Stimulated activated naive CD8-positive, alpha-beta T cell treated with anti-CD3 and anti-CD28 coated beads, Interleukin-15, Interleukin-2, amounts not matched to agents 100 ng/mL and 50 ng/mL, for 24 hours (primary cell): ENCODE measurements at regions not wholly inside any gene's neighbourhood (a gene's known extent, or its start where the extent isn't known, plus 50 kb on each side); places are given as distances from the start of the nearest gene placed in this dataset.

ENCODE experiments used
- H3K27ac Mint-ChIP-seq: one replicate; pipeline ENCODE4 v1.8.0; 2021; ENCODE audit warnings: mild to moderate bottlenecking, mixed read lengths
- H3K27me3 Mint-ChIP-seq: one replicate; pipeline ENCODE4 v1.8.0; 2021; ENCODE audit warnings: mixed read lengths
- H3K36me3 Mint-ChIP-seq: one replicate; pipeline ENCODE4 v1.8.0; 2021; ENCODE audit warnings: low read depth, mixed read lengths
- H3K4me1 Mint-ChIP-seq: one replicate; pipeline ENCODE4 v1.8.0; 2021; ENCODE audit warnings: low read depth, mixed read lengths
- H3K4me3 Mint-ChIP-seq: one replicate; pipeline ENCODE4 v1.8.0; 2021; ENCODE audit warnings: mild to moderate bottlenecking, mixed read lengths
- H3K9me3 Mint-ChIP-seq: one replicate; pipeline ENCODE4 v1.8.0; 2021; ENCODE audit warnings: mixed read lengths

DNA sequence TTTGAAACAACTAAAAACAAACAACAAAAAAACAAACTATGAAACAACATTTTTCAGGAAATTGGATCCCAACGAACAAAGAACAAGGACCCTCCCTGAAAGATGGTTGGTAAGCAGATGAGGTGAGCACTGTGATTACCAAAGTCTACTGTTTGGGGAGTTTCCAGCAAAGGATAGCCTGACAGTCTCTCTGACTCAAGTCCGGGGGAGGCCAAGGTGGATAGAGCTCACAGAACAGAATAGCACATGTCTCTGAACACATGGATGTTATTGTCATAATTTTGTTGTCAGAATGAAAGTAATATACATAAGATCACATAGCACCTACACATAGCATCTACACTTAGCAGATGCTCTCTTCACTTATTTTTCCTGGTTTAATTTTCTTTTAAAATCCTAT is 501.3 kb upstream of the TENM4 start:
- no peak overlapping the region for H3K27ac Mint-ChIP-seq
- peaks cover 16% of the 10 kb centered on the region for H3K9me3 Mint-ChIP-seq
- no peaks in the 10 kb centered on the region for H3K4me1 Mint-ChIP-seq
- no peaks in the 10 kb centered on the region for H3K36me3 Mint-ChIP-seq
- no peak overlapping the region for H3K4me3 Mint-ChIP-seq
- no peaks in the 10 kb centered on the region for H3K27me3 Mint-ChIP-seq

DNA sequence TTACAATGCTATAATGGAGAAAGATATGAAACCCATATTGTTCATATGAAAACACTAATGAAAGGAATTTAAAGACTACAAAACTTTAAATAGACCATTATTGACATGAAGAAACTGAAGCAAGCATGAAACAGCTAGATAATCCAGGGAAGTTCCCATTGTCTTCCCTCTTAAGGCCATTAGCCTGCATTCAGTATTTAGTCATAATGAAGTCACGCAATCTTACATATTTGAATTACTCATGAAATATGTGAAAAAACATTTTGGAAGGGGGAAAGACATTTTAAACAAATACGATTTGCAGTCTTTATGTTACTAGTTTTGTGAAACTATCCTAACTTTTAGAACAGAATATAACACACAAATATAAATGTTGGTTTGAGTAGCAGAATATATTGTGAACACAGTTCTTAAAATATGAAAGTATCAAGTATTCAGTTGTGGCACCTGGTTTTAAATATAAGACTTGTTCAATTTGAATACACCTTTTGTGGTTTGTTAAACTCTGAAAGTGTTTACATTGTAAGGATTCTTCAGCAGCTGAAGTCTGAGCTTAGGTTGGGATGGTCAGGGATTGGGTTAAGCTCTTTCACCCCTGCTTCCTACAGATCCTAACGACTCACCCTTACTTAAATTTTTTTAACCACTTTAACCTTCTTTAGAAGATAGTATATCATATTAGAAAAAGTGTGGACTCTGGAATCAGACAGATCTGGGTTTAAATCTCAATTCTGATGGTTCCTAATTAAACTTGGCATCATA is 500.3 kb upstream of the TENM4 start:
- Mint-ChIP-seq H3K4me1 (no peaks in the 10 kb centered on the region), H3K9me3 (peaks cover 24% of the 10 kb centered on the region), H3K36me3 (no peaks in the 10 kb centered on the region), H3K27ac (no peak overlapping the region), H3K4me3 (no peak overlapping the region), H3K27me3 (no peaks in the 10 kb centered on the region)

DNA sequence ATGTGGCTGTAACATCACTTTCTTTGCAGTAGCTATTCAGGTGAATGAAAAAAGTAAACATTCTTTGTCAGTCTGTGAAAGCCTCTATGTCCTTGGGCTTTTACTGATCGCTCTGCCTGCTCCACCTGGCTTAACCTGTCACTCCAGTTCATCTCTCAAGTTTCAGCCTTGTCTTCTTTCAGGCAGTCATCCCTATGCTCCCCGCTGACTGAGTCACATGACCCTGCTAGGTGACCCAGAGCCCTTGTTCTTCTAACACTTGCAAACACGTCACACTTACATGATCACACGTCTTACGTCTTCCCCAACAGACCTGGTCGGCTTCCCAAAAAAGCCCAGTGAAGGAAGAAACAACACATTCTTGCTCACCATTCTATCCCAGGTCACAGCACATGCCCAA is 499.3 kb upstream of the TENM4 start:
- Mint-ChIP-seq H3K4me3 (no peak overlapping the region), H3K9me3 (peaks cover 26% of the 10 kb centered on the region), H3K4me1 (no peaks in the 10 kb centered on the region), H3K27ac (no peak overlapping the region), H3K36me3 (no peaks in the 10 kb centered on the region), H3K27me3 (no peaks in the 10 kb centered on the region)

DNA sequence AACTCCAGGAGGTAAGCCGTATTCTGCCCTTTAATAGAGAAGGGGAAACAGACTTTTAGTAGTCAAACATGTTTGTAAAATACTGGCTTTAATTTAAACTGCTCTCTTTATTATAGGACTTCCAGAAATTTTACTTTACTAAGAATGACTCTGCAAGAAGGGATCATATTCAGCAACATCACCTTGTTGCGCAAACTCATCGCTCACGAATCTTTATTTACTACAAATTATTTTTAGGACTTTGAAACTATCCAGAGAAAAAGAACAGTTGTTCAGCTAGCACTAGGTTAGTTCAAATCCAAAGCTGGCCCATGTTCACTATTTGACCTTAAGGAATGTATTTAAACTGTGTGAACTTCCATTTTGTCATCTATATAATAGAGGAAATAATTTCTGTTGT is 498.3 kb upstream of the TENM4 start:
- Mint-ChIP-seq H3K27ac (no peak overlapping the region), H3K36me3 (no peaks in the 10 kb centered on the region), H3K4me1 (no peaks in the 10 kb centered on the region), H3K27me3 (no peaks in the 10 kb centered on the region), H3K9me3 (peaks cover 32% of the 10 kb centered on the region), H3K4me3 (no peak overlapping the region)

DNA sequence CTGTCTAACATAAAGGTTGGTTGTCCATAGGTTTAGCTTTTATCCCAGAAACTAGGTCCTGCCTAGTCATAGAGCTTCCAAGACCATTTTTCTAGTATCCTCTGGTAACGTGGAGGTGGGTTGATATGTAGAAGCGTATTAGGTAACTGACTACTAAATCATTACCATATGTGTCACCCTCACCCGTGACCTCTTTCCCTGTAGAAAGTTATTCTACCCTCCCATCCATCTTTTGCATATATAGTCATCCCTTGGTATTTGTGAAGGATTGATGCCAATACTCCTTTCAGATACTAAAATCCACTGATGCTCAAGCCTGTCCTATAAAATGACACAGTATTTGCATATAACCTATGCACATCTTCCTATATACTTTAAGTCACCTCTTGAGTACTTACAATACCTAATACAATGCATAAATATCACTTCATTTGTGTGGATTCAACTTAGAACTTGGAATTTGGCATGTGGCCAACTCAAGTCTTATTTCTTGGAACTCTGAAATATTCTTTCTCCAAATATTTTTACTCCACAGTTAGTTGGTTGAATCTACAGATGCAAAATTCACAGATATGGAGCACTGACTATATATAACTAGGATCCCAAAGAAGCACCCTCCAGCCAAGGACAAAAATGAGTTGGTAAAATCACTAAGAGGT is 497.0 kb upstream of the TENM4 start:
- Mint-ChIP-seq H3K4me1 (no peaks in the 10 kb centered on the region), H3K9me3 (peaks cover 27% of the 10 kb centered on the region), H3K4me3 (no peak overlapping the region), H3K27me3 (no peaks in the 10 kb centered on the region), H3K36me3 (no peaks in the 10 kb centered on the region), H3K27ac (no peak overlapping the region)

DNA sequence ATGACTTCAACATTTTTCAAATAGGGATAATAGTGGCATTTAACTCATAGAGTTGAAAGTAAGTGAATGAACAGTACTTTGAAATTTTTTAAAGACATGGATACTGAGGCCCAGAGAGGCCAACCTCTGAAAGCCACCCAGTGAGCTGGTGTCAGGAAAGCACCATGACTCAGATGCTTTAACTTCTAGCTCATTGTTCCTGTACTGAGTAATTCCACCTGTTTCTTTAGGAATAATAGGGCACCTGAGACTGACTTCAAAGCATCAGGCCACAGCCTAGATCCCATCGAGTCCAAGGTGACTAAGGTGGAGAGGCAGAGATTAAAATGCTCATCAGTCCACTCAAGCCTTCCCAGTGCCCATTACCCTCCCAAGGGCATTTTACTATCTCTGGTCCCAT is 491.8 kb upstream of the TENM4 start:
- H3K4me3 Mint-ChIP-seq: no peak overlapping the region
- peaks cover 20% of the 10 kb centered on the region for H3K9me3 Mint-ChIP-seq
- H3K27ac Mint-ChIP-seq: no peak overlapping the region
- H3K4me1 Mint-ChIP-seq: no peaks in the 10 kb centered on the region
- H3K36me3 Mint-ChIP-seq: no peaks in the 10 kb centered on the region
- H3K27me3 Mint-ChIP-seq: no peaks in the 10 kb centered on the region

DNA sequence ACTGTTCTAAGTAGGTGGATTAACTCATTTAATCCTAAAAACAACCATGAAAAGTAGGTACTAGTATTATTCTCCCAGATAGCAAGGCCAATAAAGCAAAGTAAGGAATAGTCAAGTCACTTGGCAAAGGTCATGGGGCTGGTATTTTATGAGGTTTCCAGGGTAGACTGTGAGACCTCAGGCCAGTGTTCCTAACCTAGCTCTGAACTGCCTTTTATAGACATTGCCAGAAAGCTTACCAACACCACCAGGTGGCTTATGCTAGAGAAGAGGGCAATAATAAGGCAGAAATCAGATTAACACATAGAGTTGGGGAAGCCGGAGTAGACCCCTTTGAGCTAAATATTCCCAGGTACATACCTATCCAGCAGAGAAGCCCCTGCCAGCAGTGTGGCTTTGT is 490.9 kb upstream of the TENM4 start:
- Mint-ChIP-seq H3K4me3 (no peak overlapping the region), H3K27ac (no peak overlapping the region), H3K36me3 (no peaks in the 10 kb centered on the region), H3K9me3 (peaks cover 18% of the 10 kb centered on the region), H3K4me1 (no peaks in the 10 kb centered on the region), H3K27me3 (no peaks in the 10 kb centered on the region)

DNA sequence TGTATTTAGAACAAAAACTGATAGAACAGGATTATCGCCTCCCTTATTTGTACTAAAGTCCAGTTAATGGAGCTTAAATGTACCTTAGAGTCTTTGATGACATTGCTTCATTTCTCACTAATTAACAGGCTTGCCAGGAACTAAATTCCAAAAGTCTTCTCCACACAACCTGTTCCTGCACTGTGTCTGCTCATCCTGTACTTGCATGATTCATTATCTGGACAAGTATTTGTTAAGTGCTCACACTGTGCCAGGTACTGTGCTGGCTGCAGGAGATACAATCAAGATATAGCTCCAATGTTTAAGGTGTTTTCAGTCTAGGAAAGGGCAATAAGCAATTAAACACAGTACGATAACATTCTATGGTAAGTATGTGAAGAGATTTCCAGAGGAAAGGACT is 485.9 kb upstream of the TENM4 start:
- H3K27ac Mint-ChIP-seq: no peak overlapping the region
- no peak overlapping the region for H3K4me3 Mint-ChIP-seq
- H3K9me3 Mint-ChIP-seq: peaks cover 9% of the 10 kb centered on the region
- no peaks in the 10 kb centered on the region for H3K4me1 Mint-ChIP-seq
- no peaks in the 10 kb centered on the region for H3K27me3 Mint-ChIP-seq
- no peaks in the 10 kb centered on the region for H3K36me3 Mint-ChIP-seq

DNA sequence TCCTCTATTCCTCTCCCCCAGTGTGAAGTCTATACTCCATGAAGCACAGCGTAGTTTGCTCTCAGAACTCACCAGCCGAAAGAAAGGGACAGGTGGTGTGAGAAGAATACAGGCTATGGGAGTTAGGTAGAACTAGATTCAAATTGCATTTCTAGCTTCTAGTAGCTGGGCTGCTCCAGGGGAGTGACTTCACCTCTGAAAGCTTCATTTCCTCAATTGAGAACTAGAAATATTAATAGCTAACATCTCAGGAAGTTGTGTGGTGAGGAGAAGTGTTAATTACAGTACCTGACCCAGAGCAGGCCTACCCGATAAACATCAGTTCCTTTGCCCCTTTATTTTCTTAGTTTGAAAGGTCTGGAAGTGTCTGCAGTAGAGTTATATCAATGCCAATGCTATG is 484.7 kb upstream of the TENM4 start:
- Mint-ChIP-seq H3K36me3 (no peaks in the 10 kb centered on the region), H3K9me3 (peaks cover 5% of the 10 kb centered on the region), H3K4me1 (no peaks in the 10 kb centered on the region), H3K27me3 (no peaks in the 10 kb centered on the region), H3K27ac (no peak overlapping the region), H3K4me3 (no peak overlapping the region)

DNA sequence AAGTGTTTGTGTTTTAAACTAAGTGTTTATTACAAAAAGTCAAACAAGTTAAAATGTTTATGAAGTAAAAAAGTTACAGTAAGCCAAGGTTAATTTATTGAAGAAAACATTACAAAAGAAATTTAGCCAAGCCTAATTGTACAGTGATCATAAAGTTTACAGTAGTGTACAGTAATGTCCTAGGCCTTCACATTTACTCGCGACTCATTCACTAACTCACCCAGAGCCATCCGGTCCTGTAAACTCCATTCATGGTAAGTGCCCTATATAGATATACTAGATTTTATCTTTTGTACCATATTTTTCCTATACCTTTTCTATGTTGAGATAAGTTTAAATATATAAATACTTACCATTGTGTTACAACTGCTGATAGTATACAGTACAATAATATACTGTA is 481.8 kb upstream of the TENM4 start:
- H3K27ac Mint-ChIP-seq: no peak overlapping the region
- H3K4me3 Mint-ChIP-seq: no peak overlapping the region
- no peaks in the 10 kb centered on the region for H3K36me3 Mint-ChIP-seq
- H3K4me1 Mint-ChIP-seq: no peaks in the 10 kb centered on the region
- H3K27me3 Mint-ChIP-seq: no peaks in the 10 kb centered on the region
- peaks cover 5% of the 10 kb centered on the region for H3K9me3 Mint-ChIP-seq

DNA sequence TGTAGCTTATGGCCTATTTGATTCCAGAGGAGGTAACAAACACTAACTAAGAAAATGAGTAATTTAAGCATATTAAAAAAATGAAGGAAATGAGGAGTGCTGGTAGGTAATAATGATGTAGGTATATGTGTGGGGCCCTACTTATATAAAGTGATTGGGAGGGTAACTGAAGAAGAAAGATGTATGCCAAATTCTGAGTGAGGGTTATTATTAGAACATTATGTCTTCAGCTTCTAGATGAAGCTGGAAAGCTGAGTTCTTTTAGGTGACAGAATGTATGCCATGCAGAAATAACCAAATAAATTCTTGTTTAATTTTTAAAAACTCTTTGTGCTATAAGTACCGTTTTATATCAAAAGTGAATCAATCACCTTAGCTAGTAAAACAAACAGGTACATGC is 479.6 kb upstream of the TENM4 start:
- Mint-ChIP-seq H3K27ac (no peak overlapping the region), H3K9me3 (peaks cover 10% of the 10 kb centered on the region), H3K4me3 (no peak overlapping the region), H3K4me1 (no peaks in the 10 kb centered on the region), H3K27me3 (no peaks in the 10 kb centered on the region), H3K36me3 (no peaks in the 10 kb centered on the region)

DNA sequence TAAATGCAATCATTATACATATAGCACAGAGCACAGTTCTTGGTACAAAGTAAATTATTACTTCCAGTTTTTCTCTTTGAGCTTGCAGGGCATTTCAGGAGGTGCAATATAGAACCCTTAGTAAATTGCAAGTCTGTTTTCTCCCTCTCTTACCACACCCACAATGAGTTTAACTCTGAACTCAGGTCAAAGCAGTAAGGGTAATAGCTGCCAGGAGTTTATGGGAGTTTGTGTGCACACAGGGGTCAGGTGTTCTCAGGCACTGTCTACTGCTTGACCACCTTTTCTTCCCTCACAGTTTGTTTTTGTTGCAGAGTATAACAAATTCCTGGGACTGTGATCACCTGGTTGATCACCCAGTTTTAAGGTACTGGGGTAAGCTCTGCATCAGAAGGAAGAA is 478.5 kb upstream of the TENM4 start:
- Mint-ChIP-seq H3K4me3 (no peak overlapping the region), H3K27me3 (no peaks in the 10 kb centered on the region), H3K36me3 (no peaks in the 10 kb centered on the region), H3K9me3 (peaks cover 13% of the 10 kb centered on the region), H3K4me1 (no peaks in the 10 kb centered on the region), H3K27ac (no peak overlapping the region)

DNA sequence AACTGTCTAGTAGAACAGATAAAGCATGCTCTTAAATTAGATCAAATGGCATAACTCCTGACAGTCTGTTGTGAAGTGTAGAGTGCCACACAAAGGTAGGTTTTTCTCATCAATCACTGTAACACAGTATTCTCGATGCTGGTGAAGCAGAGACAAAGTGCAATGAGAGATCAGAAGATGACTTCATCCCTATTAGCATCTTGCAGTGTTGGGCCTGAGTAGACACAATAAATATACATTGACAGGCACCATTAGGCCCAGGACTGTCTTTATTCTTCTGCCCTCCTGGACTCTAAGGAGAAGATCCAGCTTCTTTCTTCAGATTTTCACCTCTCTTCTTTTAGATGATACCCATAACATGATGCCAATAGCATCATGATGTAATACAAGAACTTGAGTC is 478.0 kb upstream of the TENM4 start:
- Mint-ChIP-seq H3K27ac (no peak overlapping the region), H3K4me3 (no peak overlapping the region), H3K36me3 (no peaks in the 10 kb centered on the region), H3K4me1 (no peaks in the 10 kb centered on the region), H3K9me3 (peaks cover 13% of the 10 kb centered on the region), H3K27me3 (no peaks in the 10 kb centered on the region)

DNA sequence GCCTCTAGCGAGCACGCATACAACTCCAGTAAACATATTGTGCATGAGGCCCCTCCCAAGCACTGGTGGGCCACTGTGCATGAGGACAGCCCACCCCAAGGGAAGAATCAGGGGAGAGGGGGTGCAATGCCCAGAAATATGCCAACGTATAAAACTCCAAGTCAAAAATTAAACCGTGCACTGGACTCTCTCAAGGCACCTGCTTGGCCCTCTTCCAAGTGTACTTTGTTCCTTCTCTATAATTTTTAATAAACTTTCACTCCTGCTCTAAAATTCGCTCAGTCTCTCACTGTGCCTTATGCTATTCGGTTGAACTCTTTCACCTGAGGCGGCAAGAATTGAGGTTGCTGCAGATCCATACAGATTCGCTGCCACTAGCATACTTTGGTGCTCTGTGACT is 465.3 kb upstream of the TENM4 start:
- no peaks in the 10 kb centered on the region for H3K4me1 Mint-ChIP-seq
- no peaks in the 10 kb centered on the region for H3K27me3 Mint-ChIP-seq
- H3K9me3 Mint-ChIP-seq: peaks cover 9% of the 10 kb centered on the region
- H3K4me3 Mint-ChIP-seq: no peak overlapping the region
- H3K36me3 Mint-ChIP-seq: no peaks in the 10 kb centered on the region
- no peak overlapping the region for H3K27ac Mint-ChIP-seq

DNA sequence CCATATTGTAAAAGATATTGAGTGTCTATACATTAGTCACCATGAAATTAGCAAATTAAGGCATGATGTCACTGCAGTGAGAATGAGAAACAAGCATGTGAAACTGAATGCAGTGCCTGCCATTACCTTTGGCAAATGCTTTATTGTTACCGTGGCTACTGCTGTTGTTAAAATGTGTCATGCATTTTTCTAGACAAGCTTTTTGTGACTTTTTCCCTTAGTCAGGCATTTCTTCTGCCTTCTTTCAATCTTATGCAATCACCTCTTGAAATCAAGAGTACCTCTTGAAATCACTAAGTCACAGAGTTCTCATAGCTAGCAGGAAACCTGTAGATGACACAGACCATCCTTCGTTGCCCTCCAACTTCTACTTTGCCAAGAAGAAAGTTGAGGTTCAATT is 461.7 kb upstream of the TENM4 start:
- Mint-ChIP-seq H3K36me3 (no peaks in the 10 kb centered on the region), H3K27ac (no peak overlapping the region), H3K4me3 (no peak overlapping the region), H3K4me1 (no peaks in the 10 kb centered on the region), H3K27me3 (no peaks in the 10 kb centered on the region), H3K9me3 (peaks cover 4% of the 10 kb centered on the region)

DNA sequence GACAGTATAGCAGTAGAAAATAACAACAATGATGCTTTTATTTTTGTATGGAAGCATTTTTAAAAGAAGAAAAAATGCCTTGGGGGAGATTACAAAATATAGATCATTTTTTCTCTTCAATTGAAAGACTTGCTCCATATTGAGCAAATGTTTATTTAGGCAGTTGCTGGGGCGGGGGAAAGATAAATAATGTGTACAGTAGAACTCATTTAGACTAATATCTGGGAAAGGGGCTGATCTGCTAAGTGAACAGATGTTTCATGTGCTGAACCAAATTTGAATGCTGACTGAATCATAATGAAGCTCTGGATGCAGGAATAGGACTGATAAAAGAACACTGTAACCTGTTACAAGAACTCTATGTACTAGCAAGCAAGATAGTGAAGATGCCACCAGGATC is 457.1 kb upstream of the TENM4 start:
- H3K4me3 Mint-ChIP-seq: no peak overlapping the region
- no peaks in the 10 kb centered on the region for H3K36me3 Mint-ChIP-seq

More for the DNA sequence above, 457.1 kb upstream of the TENM4 start:
- no peaks in the 10 kb centered on the region for H3K27me3 Mint-ChIP-seq
- no peaks in the 10 kb centered on the region for H3K4me1 Mint-ChIP-seq
- H3K27ac Mint-ChIP-seq: no peak overlapping the region
- no peaks in the 10 kb centered on the region for H3K9me3 Mint-ChIP-seq
